Vagina (tissue), 2 donors: ENCODE measurements at regions not wholly inside any gene's neighbourhood (a gene's known extent, or its start where the extent isn't known, plus 50 kb on each side); places are given as distances from the start of the nearest gene placed in this dataset.

Experiments used
- CTCF ChIP-seq, 3 experiments: fragments of 450-650 bp in 2 of 3; fragments of 200-600 bp in 1 of 3; sonication (generic) in 1 of 3; IDR thresholded peaks; one replicate each; pipeline ENCODE4 v1.5.1; 2017 to 2019; ENCODE audit warnings: antibody characterized with exemption in 3 of 3, mild to moderate bottlenecking in 2 of 3, moderate library complexity in 2 of 3
- POLR2A ChIP-seq, 2 donors: fragments of 450-650 bp; IDR thresholded peaks; one replicate each; pipeline ENCODE4 v1.6.1; 2017; ENCODE audit warnings: antibody characterized with exemption in 2 of 2, mild to moderate bottlenecking in 2 of 2, moderate library complexity in 2 of 2
- POLR2AphosphoS5 ChIP-seq, 2 donors: sonication (generic); formaldehyde crosslinking; IDR thresholded peaks; one replicate each; pipeline ENCODE4 v1.9.0; 2017; ENCODE audit warnings: antibody characterized with exemption in 2 of 2, mild to moderate bottlenecking in 2 of 2, low read depth in 1 of 2; ENCODE audit not compliant: insufficient read depth in 1 of 2

DNA sequence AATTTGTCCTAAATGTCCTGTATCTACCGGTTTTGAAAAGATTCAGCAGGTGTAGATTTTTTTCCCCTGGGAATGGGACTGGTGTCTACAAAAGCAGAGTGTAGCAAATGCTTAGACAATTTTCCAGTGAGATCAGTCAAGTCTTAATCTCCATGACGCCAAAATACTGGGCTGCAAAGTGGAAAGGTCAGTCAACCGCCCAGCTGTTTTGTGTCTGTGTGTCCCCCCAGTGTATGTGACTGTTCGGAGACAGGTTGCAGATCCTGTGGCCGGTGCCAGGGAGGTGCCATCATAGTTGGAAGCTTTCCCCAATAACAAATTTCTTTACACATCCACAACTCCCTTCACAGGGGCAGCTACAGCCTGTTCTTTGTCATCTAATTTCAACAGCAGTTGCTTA lies 263.8 kb downstream of the ARHGAP12 start:
- TF ChIP-seq POLR2A (IDR thresholded peaks at IDR 0.05) (no peak), CTCF (IDR thresholded peaks at IDR 0.05) (no peak), POLR2AphosphoS5 (IDR thresholded peaks at IDR 0.05; ENCODE audit: insufficient read depth in 1 of 2, low read depth in 1 of 2) (no peak)
